ENCODE measurements at regions not wholly inside any gene's neighbourhood (a gene's known extent, or its start where the extent isn't known, plus 50 kb on each side); places are given as distances from the start of the nearest gene placed in this dataset.

- in situ Hi-C loops (cut with MboI; ENCODE audit: low pct_unique_long_range_greater_than_20kb, low sequenced_read_pairs, unreplicated experiment) = no loop called here
- TF ChIP-seq CTCF (IDR thresholded peaks at IDR 0.05; ENCODE audit: extremely low read depth, insufficient read depth, missing control alignments) = no peak
- DNase-seq (ENCODE audit: low spot score) = no peak
These were observed 195.6 kb upstream of the PFKP start for GRCh38 chr10:2871673-2872219.

- no peak for DNase-seq (ENCODE audit: low spot score)
- TF ChIP-seq CTCF (IDR thresholded peaks at IDR 0.05; ENCODE audit: extremely low read depth, insufficient read depth, missing control alignments) = no peak
- in situ Hi-C loops (cut with MboI; ENCODE audit: low pct_unique_long_range_greater_than_20kb, low sequenced_read_pairs, unreplicated experiment) = no loop called here
These were observed 196.7 kb upstream of the PFKP start for GRCh38 chr10:2870654-2871053.

GRCh38 chr10:2867788-2868299, 199.5 kb upstream of the PFKP start:
- no peak for DNase-seq (ENCODE audit: low spot score)
- in situ Hi-C loops (cut with MboI; ENCODE audit: low pct_unique_long_range_greater_than_20kb, low sequenced_read_pairs, unreplicated experiment) = no loop called here

GRCh38 chr10:2866569-2866968, 200.8 kb upstream of the PFKP start:
- TF ChIP-seq CTCF (IDR thresholded peaks at IDR 0.05; ENCODE audit: extremely low read depth, insufficient read depth, missing control alignments) = no peak
- DNase-seq (ENCODE audit: low spot score) = no peak
- in situ Hi-C loops (cut with MboI; ENCODE audit: low pct_unique_long_range_greater_than_20kb, low sequenced_read_pairs, unreplicated experiment) = no loop called here

More at GRCh38 chr10:2867788-2868299, 199.5 kb upstream of the PFKP start:
- TF ChIP-seq CTCF (IDR thresholded peaks at IDR 0.05; ENCODE audit: extremely low read depth, insufficient read depth, missing control alignments) = no peak

GRCh38 chr10:2861632-2862210, 205.6 kb upstream of the PFKP start:
- in situ Hi-C loops (cut with MboI; ENCODE audit: low pct_unique_long_range_greater_than_20kb, low sequenced_read_pairs, unreplicated experiment) = no loop called here
- TF ChIP-seq CTCF (IDR thresholded peaks at IDR 0.05; ENCODE audit: extremely low read depth, insufficient read depth, missing control alignments) = no peak
- DNase-seq (ENCODE audit: low spot score) = no peak

GRCh38 chr10:2858452-2858851, 208.9 kb upstream of the PFKP start:
- no peak for DNase-seq (ENCODE audit: low spot score)
- in situ Hi-C loops (cut with MboI; ENCODE audit: low pct_unique_long_range_greater_than_20kb, low sequenced_read_pairs, unreplicated experiment) = no loop called here
- no peak for TF ChIP-seq CTCF (IDR thresholded peaks at IDR 0.05; ENCODE audit: extremely low read depth, insufficient read depth, missing control alignments)

Data from GM13977 (cell line).